ENCODE measurements at regions not wholly inside any gene's neighbourhood (a gene's known extent, or its start where the extent isn't known, plus 50 kb on each side); places are given as distances from the start of the nearest gene placed in this dataset.
A peak's percentile ranks its signal among the peaks of the same experiment; 100 is the strongest.

DNA sequence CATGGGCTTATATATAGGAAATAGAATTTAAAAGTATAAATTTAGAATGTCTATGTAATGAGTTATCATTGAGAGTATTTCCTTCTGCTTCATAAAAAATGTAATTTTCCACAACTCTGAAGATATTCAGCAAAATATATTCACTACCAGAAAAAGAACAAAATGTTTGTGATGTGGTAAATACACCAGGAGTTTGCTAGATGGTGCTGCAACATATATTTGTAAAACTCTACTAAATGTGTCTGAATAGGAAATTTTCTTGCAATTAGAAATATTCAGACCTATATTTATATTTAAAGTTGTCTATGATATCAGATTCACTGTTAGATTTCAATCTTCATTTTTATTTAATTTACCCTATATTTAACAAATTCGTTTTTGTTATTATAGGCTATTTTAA lies 201.1 kb downstream of the PPP1R3A start:
- no peak for TF ChIP-seq CTCF (IDR thresholded peaks at IDR 0.05; ENCODE audit: extremely low read depth, low read depth, low read length)
- Histone ChIP-seq H4K20me1 (ENCODE audit: insufficient read depth, low read length) (no peaks in the 10 kb centered on the region), H2AFZ (ENCODE audit: low read length) (no peak overlapping the region), H3K79me2 (ENCODE audit: insufficient read depth, low read length) (no peaks in the 10 kb centered on the region), H3K4me3 (ENCODE audit: insufficient read depth, low read length) (no peak overlapping the region), H3K27me3 (ENCODE audit: insufficient read depth, low read length) (no peaks in the 10 kb centered on the region), H3K9me3 (ENCODE audit: low read depth, low read length) (no peaks in the 10 kb centered on the region), H3K36me3 (ENCODE audit: insufficient read depth, low read length) (no peaks in the 10 kb centered on the region), H3K27ac (ENCODE audit: low read depth, low read length) (no peak overlapping the region), H3K4me2 (ENCODE audit: insufficient read depth, low read length) (no peak overlapping the region), H3K4me1 (ENCODE audit: insufficient read depth, low read length) (no peaks in the 10 kb centered on the region)
- DNase-seq (ENCODE audit: insufficient read length, low spot score, missing footprints) = no peak

- Histone ChIP-seq H3K79me2 (ENCODE audit: insufficient read depth, low read length) (no peaks in the 10 kb centered on the region), H3K9me3 (ENCODE audit: low read depth, low read length) (peaks cover 2% of the 10 kb centered on the region), H3K4me2 (ENCODE audit: insufficient read depth, low read length) (peak overlapping the region; percentile 41), H3K36me3 (ENCODE audit: insufficient read depth, low read length) (no peaks in the 10 kb centered on the region), H3K4me3 (ENCODE audit: insufficient read depth, low read length) (no peak overlapping the region), H2AFZ (ENCODE audit: low read length) (peak overlapping the region; percentile 60), H3K27ac (ENCODE audit: low read depth, low read length) (no peak overlapping the region), H3K4me1 (ENCODE audit: insufficient read depth, low read length) (no peaks in the 10 kb centered on the region), H4K20me1 (ENCODE audit: insufficient read depth, low read length) (peaks cover 3% of the 10 kb centered on the region), H3K27me3 (ENCODE audit: insufficient read depth, low read length) (no peaks in the 10 kb centered on the region)
- no peak for TF ChIP-seq CTCF (IDR thresholded peaks at IDR 0.05; ENCODE audit: extremely low read depth, low read depth, low read length)
- DNase-seq (ENCODE audit: insufficient read length, low spot score, missing footprints) = peak; percentile 45
Measured at GRCh38 chr7:113715981-113716856, 202.6 kb downstream of the PPP1R3A start.

- peaks cover 4% of the 10 kb centered on the region for H3K4me1 ChIP-seq (ENCODE audit: insufficient read depth, low read length)
- no peak for DNase-seq (ENCODE audit: insufficient read length, low spot score, missing footprints)
- H3K4me2 ChIP-seq (ENCODE audit: insufficient read depth, low read length) = no peak overlapping the region
- no peaks in the 10 kb centered on the region for H3K36me3 ChIP-seq (ENCODE audit: insufficient read depth, low read length)
- no peak overlapping the region for H3K27ac ChIP-seq (ENCODE audit: low read depth, low read length)
- H3K4me3 ChIP-seq (ENCODE audit: insufficient read depth, low read length) = no peak overlapping the region
- H3K79me2 ChIP-seq (ENCODE audit: insufficient read depth, low read length) = no peaks in the 10 kb centered on the region
- TF ChIP-seq CTCF (IDR thresholded peaks at IDR 0.05; ENCODE audit: extremely low read depth, low read depth, low read length) = no peak
- peaks cover 2% of the 10 kb centered on the region for H3K9me3 ChIP-seq (ENCODE audit: low read depth, low read length)
- no peak overlapping the region for H2AFZ ChIP-seq (ENCODE audit: low read length)
- H4K20me1 ChIP-seq (ENCODE audit: insufficient read depth, low read length) = peaks cover 3% of the 10 kb centered on the region
- no peaks in the 10 kb centered on the region for H3K27me3 ChIP-seq (ENCODE audit: insufficient read depth, low read length)
Measured at GRCh38 chr7:113715262-113715661, 203.5 kb downstream of the PPP1R3A start.

GRCh38 chr7:113710310-113711096 lies 208.3 kb downstream of the PPP1R3A start:
- Histone ChIP-seq H3K4me2 (ENCODE audit: insufficient read depth, low read length) (no peak overlapping the region), H3K79me2 (ENCODE audit: insufficient read depth, low read length) (no peaks in the 10 kb centered on the region), H3K4me1 (ENCODE audit: insufficient read depth, low read length) (peaks cover 4% of the 10 kb centered on the region), H3K27ac (ENCODE audit: low read depth, low read length) (no peak overlapping the region), H3K27me3 (ENCODE audit: insufficient read depth, low read length) (no peaks in the 10 kb centered on the region), H4K20me1 (ENCODE audit: insufficient read depth, low read length) (peaks cover 3% of the 10 kb centered on the region), H3K9me3 (ENCODE audit: low read depth, low read length) (peaks cover 2% of the 10 kb centered on the region), H2AFZ (ENCODE audit: low read length) (no peak overlapping the region), H3K36me3 (ENCODE audit: insufficient read depth, low read length) (no peaks in the 10 kb centered on the region), H3K4me3 (ENCODE audit: insufficient read depth, low read length) (no peak overlapping the region)
- DNase-seq (ENCODE audit: insufficient read length, low spot score, missing footprints) = no peak
- peak; percentile 95 for TF ChIP-seq CTCF (IDR thresholded peaks at IDR 0.05; ENCODE audit: extremely low read depth, low read depth, low read length)
